Bronchial epithelial cell (primary cell): ENCODE measurements at regions not wholly inside any gene's neighbourhood (a gene's known extent, or its start where the extent isn't known, plus 50 kb on each side); places are given as distances from the start of the nearest gene placed in this dataset.

Source experiments
- DNase-seq: peaks from one replicate; pipeline ENCODE4 v3.0.0-alpha.2; 2010; ENCODE audit warnings: low read depth
- FAIRE-seq: peaks from 2 replicates; lab custom pipeline; 2011; peaks lifted over from hg19 to GRCh38; lab: Jason Lieb, UNC
- H3K27me3 ChIP-seq: 2 replicates; pipeline ENCODE4 v1.5.1; 2011; ENCODE audit warnings: low read length; ENCODE audit not compliant: control insufficient read depth, insufficient read depth
- H3K36me3 ChIP-seq: 2 replicates; pipeline ENCODE4 v1.5.1; 2011; ENCODE audit warnings: low read length; ENCODE audit not compliant: control insufficient read depth, insufficient read depth
- H3K4me3 ChIP-seq: 2 replicates; pipeline ENCODE4 v1.5.1; 2011; ENCODE audit warnings: mild to moderate bottlenecking, low read depth, low read length, control low read depth
- CTCF ChIP-seq: IDR thresholded peaks from 2 replicates; pipeline ENCODE4 v1.5.1; 2011; ENCODE audit warnings: mild to moderate bottlenecking, moderate library complexity, low read length, control low read depth, inconsistent platforms; ENCODE audit not compliant: insufficient read depth, severe bottlenecking

GRCh38 chr13:24043590-24044350 lies 116.8 kb upstream of the SPATA13 start:
- no peak for FAIRE-seq
- no peaks in the 10 kb centered on the region for H3K36me3 ChIP-seq
- H3K4me3 ChIP-seq, result no peak overlapping the region
- DNase-seq, result no peak
- H3K27me3 ChIP-seq, result no peaks in the 10 kb centered on the region
- TF ChIP-seq CTCF, result no peak

- Histone ChIP-seq H3K4me3 (no peak overlapping the region), H3K36me3 (no peaks in the 10 kb centered on the region), H3K27me3 (no peaks in the 10 kb centered on the region)
- FAIRE-seq (no peak), DNase-seq (no peak)
- TF ChIP-seq CTCF, result no peak
These were observed 114.9 kb upstream of the SPATA13 start for GRCh38 chr13:24045597-24045996.

- DNase-seq, result peak; percentile 80
- no peak for TF ChIP-seq CTCF
- no peak for FAIRE-seq
- H3K36me3 ChIP-seq, result no peaks in the 10 kb centered on the region
- no peaks in the 10 kb centered on the region for H3K27me3 ChIP-seq
- H3K4me3 ChIP-seq, result no peak overlapping the region
These were observed 110.2 kb upstream of the SPATA13 start for GRCh38 chr13:24050292-24050711.

GRCh38 chr13:24050796-24051715 lies 109.5 kb upstream of the SPATA13 start:
- Histone ChIP-seq H3K36me3 (no peaks in the 10 kb centered on the region), H3K27me3 (no peaks in the 10 kb centered on the region), H3K4me3 (no peak overlapping the region)
- DNase-seq, result peak; percentile 43
- TF ChIP-seq CTCF, result no peak
- peak; percentile 13 for FAIRE-seq

GRCh38 chr13:24052547-24053518 lies 107.7 kb upstream of the SPATA13 start:
- no peaks in the 10 kb centered on the region for H3K36me3 ChIP-seq
- no peak overlapping the region for H3K4me3 ChIP-seq
- no peak for TF ChIP-seq CTCF
- no peaks in the 10 kb centered on the region for H3K27me3 ChIP-seq
- no peak for FAIRE-seq
- DNase-seq, result no peak
